Prostate gland (tissue), 2 donors: ENCODE measurements at regions not wholly inside any gene's neighbourhood (a gene's known extent, or its start where the extent isn't known, plus 50 kb on each side); places are given as distances from the start of the nearest gene placed in this dataset.
A peak's percentile ranks its signal among the peaks of the same experiment; 100 is the strongest.
"Not testable (repeated sequence)": the region's sequence is repeated elsewhere in the genome, so short reads cannot be mapped to it uniquely, and the experiment has no call there.

Experiments
- DNase-seq: peaks from one replicate; pipeline ENCODE4 v3.0.0-alpha.2; 2019; ENCODE audit warnings: low spot score
- H3K27ac ChIP-seq, 2 donors: fragments of 200-600 bp; sonication (generic); 2 replicates each; pipeline ENCODE4 v1.5.1; 2017 to 2019
- H3K27me3 ChIP-seq: fragments of 200-600 bp; sonication (generic); replicated peaks from 2 replicates; pipeline ENCODE4 v1.5.1; 2019; ENCODE audit not compliant: insufficient read depth
- H3K36me3 ChIP-seq, 2 donors: fragments of 200-600 bp; sonication (generic); 1 replicate in 1 of 2; 2 replicates in 1 of 2; pipeline versions ENCODE4 v1.5.1 to v1.8.1; 2017 to 2019
- H3K4me1 ChIP-seq: fragments of 200-600 bp; sonication (generic); replicated peaks from 2 replicates; pipeline ENCODE4 v1.5.1; 2019
- H3K4me3 ChIP-seq, 2 donors: fragments of 200-600 bp; sonication (generic); 2 replicates each; pipeline ENCODE4 v1.5.1; 2017 to 2019
- H3K9me3 ChIP-seq: fragments of 200-600 bp; sonication (generic); 2 replicates; pipeline ENCODE4 v1.5.1; 2017
- POLR2A ChIP-seq: fragments of 450-650 bp; IDR thresholded peaks from one replicate; pipeline ENCODE4 v1.6.1; 2016; ENCODE audit warnings: antibody characterized with exemption, mild to moderate bottlenecking
- POLR2AphosphoS5 ChIP-seq: sonication (generic); formaldehyde crosslinking; IDR thresholded peaks from one replicate; pipeline ENCODE4 v1.6.1; 2017; ENCODE audit warnings: antibody characterized with exemption
- WGBS: methylation state at CpG from one replicate; pipeline ENCODE4 v1.1.5; 2018; 5-methylcytosine and 5-hydroxymethylcytosine counted together
- intact Hi-C: fragments of 100-400 bp; cut with DNase I; formaldehyde crosslinking; loops from one replicate; pipeline ENCODE4 v1.14.2; 2022
- TF ChIP-seq, protein P1 (sequence below), 4 experiments: fragments of 200-600 bp in 2 of 4; fragments of 450-650 bp in 2 of 4; sonication (generic) in 2 of 4; IDR thresholded peaks; 1 replicate in 3 of 4; 2 replicates in 1 of 4; pipeline ENCODE4 v1.5.1; 2016 to 2019; ENCODE audit warnings: antibody characterized with exemption in 4 of 4, mild to moderate bottlenecking in 2 of 4, moderate library complexity in 2 of 4

DNA sequence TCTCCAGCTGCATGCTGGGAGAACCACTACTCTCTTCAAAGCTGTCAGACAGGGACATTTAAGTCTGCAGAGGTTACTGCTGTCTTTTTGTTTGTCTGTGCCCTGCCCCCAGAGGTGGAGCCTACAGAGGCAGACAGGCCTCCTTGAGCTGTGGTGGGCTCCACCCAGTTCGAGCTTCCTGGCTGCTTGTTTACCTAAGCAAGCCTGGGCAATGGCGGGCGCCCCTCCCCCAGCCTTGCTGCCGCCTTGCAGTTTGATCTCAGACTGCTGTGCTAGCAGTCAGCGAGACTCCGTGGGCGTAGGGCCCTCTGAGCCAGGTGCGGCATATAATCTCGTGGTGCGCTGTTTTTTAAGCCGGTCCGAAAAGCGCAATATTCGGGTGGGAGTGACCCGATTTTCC lies 215.0 kb downstream of the STIM2 start:
- H3K36me3 ChIP-seq, H3K4me1 ChIP-seq, H3K9me3 ChIP-seq, DNase-seq, H3K27me3 ChIP-seq, intact Hi-C loops, H3K4me3 ChIP-seq, H3K27ac ChIP-seq: not testable (repeated sequence)
- 64% methylated on average over 15 of the region's 15 CpGs for WGBS

GRCh38 chr4:27078934-27079455 lies 218.4 kb downstream of the STIM2 start:
- Histone ChIP-seq H3K4me1 (no peaks in the 10 kb centered on the region), H3K9me3 (no peaks in the 10 kb centered on the region), H3K36me3 (no peaks in the 10 kb centered on the region), H3K27me3 (no peaks in the 10 kb centered on the region), H3K27ac (no peak overlapping the region), H3K4me3 (no peak overlapping the region)
- no peak for DNase-seq
- TF ChIP-seq, protein P1, sequence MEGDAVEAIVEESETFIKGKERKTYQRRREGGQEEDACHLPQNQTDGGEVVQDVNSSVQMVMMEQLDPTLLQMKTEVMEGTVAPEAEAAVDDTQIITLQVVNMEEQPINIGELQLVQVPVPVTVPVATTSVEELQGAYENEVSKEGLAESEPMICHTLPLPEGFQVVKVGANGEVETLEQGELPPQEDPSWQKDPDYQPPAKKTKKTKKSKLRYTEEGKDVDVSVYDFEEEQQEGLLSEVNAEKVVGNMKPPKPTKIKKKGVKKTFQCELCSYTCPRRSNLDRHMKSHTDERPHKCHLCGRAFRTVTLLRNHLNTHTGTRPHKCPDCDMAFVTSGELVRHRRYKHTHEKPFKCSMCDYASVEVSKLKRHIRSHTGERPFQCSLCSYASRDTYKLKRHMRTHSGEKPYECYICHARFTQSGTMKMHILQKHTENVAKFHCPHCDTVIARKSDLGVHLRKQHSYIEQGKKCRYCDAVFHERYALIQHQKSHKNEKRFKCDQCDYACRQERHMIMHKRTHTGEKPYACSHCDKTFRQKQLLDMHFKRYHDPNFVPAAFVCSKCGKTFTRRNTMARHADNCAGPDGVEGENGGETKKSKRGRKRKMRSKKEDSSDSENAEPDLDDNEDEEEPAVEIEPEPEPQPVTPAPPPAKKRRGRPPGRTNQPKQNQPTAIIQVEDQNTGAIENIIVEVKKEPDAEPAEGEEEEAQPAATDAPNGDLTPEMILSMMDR (IDR thresholded peaks at IDR 0.05), result no peak
- no peak for TF ChIP-seq POLR2AphosphoS5
- no peak for TF ChIP-seq POLR2A
- intact Hi-C loops, result no loop called here
- WGBS, result 35% methylated on average over 4 of the region's 4 CpGs

- Histone ChIP-seq H3K4me1 (no peaks in the 10 kb centered on the region), H3K27me3 (no peaks in the 10 kb centered on the region), H3K27ac (no peak overlapping the region), H3K9me3 (no peaks in the 10 kb centered on the region), H3K4me3 (no peak overlapping the region), H3K36me3 (no peaks in the 10 kb centered on the region)
- intact Hi-C loops, result no loop called here
- WGBS, result 76% methylated on average over 6 of the region's 6 CpGs
- DNase-seq, result no peak
- TF ChIP-seq POLR2AphosphoS5, result no peak
- no peak for TF ChIP-seq POLR2A
- TF ChIP-seq, protein P1 (IDR thresholded peaks at IDR 0.05), result no peak
Observed at GRCh38 chr4:27081675-27082586, 221.3 kb downstream of the STIM2 start.

DNA sequence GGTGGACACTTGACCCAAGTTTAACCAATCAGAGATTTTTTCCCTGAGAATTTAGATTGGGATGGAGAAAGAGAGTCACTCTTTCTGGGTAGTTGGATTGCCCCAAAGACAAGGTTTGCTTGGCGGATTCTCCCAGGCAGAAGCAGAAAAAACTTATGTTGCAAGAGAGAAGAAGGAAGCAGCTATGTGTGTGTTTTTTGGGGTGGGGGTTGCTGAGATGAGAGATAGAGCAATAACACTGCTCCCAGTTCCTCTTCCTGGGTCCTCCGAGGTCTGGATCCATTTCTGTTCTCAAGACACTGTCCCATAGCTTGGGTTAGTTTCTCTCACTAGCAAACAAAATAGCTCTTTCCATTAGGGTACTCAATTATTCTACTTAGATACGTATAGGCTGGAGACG lies 222.1 kb downstream of the STIM2 start:
- Histone ChIP-seq H3K9me3 (no peaks in the 10 kb centered on the region), H3K4me3 (no peak overlapping the region), H3K4me1 (no peaks in the 10 kb centered on the region), H3K36me3 (no peaks in the 10 kb centered on the region), H3K27me3 (no peaks in the 10 kb centered on the region), H3K27ac (no peak overlapping the region)
- intact Hi-C loops, result no loop called here
- TF ChIP-seq, protein P1 (IDR thresholded peaks at IDR 0.05), result no peak
- TF ChIP-seq POLR2AphosphoS5 (no peak), POLR2A (no peak)
- WGBS, result 90% methylated on average over 4 of the region's 4 CpGs
- no peak for DNase-seq

GRCh38 chr4:27084685-27085361 lies 224.2 kb downstream of the STIM2 start:
- no peak overlapping the region for H3K4me3 ChIP-seq
- H3K36me3 ChIP-seq, result no peaks in the 10 kb centered on the region
- intact Hi-C loops, result no loop called here
- peak; percentile 22 for DNase-seq
- H3K9me3 ChIP-seq, result no peaks in the 10 kb centered on the region
- 4% methylated on average over 33 of the region's 33 CpGs for WGBS
- TF ChIP-seq, protein P1 (IDR thresholded peaks at IDR 0.05), result peak in 1 of 4 experiments; percentile 35
- TF ChIP-seq POLR2AphosphoS5, result no peak
- no peak for TF ChIP-seq POLR2A
- H3K27me3 ChIP-seq, result no peaks in the 10 kb centered on the region
- H3K27ac ChIP-seq, result no peak overlapping the region
- H3K4me1 ChIP-seq, result no peaks in the 10 kb centered on the region
